Fibroblast of the aortic adventitia (primary cell): ENCODE measurements at regions not wholly inside any gene's neighbourhood (a gene's known extent, or its start where the extent isn't known, plus 50 kb on each side); places are given as distances from the start of the nearest gene placed in this dataset.
A peak's percentile ranks its signal among the peaks of the same experiment; 100 is the strongest.

Experiments used
- DNase-seq: peaks from one replicate; pipeline ENCODE4 v3.0.0-alpha.2; 2010; ENCODE audit warnings: low read depth
- H3K4me3 ChIP-seq: 2 replicates; pipeline ENCODE4 v1.5.1; 2011; ENCODE audit warnings: low read depth, mild to moderate bottlenecking, control low read depth, low read length, moderate library complexity
- TF ChIP-seq, protein P1 (sequence below): IDR thresholded peaks from 2 replicates; pipeline ENCODE4 v1.5.1; 2011; ENCODE audit warnings: mild to moderate bottlenecking, low read length, control low read depth, inconsistent platforms; ENCODE audit not compliant: insufficient read depth

DNA sequence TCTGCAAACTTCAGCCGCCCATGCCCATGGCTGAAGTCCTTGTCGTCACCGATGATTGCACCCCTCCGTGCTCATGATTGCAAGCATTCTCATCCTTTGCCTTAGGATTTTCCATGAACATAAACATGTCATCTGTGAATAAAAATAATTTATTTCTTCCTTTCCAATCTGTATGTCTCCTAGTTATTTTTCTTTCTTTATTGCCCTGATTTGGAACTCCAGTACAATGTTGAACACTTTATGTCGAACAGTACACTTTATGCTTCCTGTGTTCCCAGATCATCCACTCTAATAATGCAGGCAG is 170.9 kb upstream of the SYT6 start:
- DNase-seq = no peak
- H3K4me3 ChIP-seq = no peak overlapping the region
- TF ChIP-seq, protein P1, sequence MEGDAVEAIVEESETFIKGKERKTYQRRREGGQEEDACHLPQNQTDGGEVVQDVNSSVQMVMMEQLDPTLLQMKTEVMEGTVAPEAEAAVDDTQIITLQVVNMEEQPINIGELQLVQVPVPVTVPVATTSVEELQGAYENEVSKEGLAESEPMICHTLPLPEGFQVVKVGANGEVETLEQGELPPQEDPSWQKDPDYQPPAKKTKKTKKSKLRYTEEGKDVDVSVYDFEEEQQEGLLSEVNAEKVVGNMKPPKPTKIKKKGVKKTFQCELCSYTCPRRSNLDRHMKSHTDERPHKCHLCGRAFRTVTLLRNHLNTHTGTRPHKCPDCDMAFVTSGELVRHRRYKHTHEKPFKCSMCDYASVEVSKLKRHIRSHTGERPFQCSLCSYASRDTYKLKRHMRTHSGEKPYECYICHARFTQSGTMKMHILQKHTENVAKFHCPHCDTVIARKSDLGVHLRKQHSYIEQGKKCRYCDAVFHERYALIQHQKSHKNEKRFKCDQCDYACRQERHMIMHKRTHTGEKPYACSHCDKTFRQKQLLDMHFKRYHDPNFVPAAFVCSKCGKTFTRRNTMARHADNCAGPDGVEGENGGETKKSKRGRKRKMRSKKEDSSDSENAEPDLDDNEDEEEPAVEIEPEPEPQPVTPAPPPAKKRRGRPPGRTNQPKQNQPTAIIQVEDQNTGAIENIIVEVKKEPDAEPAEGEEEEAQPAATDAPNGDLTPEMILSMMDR = no peak

DNA sequence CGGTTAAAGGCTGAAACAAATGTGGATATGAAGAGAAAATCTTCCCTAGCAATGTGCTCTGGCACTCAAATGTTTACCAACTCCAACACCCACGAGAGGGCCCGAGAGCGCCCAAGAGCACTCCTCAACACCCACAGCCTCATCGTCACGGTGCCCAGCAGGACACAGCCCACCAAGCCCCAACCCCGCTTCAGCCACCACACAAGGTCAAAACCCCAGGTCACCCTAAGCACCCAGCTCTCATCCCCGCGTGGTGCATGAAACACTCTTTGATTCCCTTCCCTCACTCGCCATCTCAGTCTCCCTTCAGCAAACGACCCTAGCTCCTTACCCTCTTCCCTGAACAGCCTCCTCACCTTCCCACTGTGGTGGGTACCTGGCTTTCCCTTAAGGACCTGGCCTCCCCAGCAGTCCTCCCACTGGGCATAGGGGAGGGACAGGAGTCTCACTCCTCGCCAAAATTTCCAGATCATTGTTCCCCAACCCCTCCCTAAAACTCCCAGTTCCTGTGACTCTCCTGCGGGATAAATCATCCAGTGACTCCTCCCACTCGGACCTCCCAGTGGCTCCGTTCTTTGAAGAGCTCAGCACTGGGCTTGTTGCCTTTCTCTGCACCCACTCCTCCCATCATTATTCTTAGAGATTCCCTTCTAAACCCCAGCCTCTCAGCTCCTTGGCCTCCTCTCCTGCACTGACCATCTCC is 170.4 kb upstream of the SYT6 start:
- no peak for DNase-seq
- no peak overlapping the region for H3K4me3 ChIP-seq
- TF ChIP-seq, protein P1 = no peak

DNA sequence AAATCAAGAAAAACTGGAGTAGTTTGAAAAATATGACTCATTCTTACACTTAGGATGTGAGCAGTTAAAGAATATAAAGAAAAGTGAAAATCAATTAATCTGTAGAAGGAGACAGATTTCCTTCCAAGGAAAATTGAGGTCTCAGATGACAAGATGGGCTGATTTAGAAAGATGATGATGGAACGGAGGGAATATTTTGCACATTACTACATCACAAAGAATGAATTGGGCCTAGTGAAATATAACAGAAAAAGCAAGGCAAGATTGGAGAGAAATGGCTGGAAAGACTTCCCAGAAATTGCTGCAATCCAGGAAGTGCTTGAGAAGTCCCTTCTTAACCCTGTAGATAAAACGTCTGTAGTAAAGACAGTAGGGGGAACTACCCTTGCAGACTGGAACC is 169.1 kb upstream of the SYT6 start:
- H3K4me3 ChIP-seq = no peak overlapping the region
- no peak for DNase-seq
- TF ChIP-seq, protein P1 = no peak

DNA sequence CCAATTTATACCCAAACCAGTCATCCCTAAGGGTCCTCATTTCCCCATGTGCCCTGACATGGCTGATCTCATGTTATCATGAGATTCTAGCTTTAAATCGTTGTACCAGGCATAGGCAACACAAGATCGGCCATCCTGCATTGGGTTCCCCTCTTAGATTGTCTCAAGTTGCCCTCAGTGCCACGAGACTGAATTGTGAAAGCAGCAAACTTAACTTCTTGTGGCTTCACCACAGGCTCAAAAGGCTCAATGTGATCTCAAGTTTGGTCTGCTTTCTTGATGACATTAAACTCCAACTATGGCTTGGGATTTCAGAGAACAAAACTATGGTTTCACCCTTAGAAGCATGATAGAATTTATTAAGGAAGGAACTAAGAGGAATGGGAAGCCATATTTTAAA is 168.5 kb upstream of the SYT6 start:
- TF ChIP-seq, protein P1 = no peak
- DNase-seq = no peak

DNA sequence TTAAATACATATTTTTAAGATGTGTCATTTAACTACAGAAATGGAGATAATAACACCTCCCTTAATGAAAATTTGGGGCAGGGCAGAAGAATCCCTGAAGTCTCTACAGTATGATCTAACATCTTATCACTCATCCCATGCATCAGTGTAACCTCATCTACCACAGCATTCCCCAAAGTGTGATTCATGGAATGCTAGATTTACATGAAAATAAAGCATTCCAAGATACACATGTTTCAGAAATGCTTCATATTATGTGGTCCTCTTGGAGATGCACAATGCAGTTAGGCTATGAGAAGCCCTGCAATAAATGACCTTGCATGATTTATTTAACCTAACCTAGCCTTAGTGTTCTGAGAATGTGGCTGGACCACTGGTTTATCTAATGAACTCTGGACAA is 166.9 kb upstream of the SYT6 start:
- TF ChIP-seq, protein P1 = no peak
- no peak overlapping the region for H3K4me3 ChIP-seq
- peak; percentile 88 for DNase-seq

More for the DNA sequence above, 168.5 kb upstream of the SYT6 start:
- H3K4me3 ChIP-seq = no peak overlapping the region

DNA sequence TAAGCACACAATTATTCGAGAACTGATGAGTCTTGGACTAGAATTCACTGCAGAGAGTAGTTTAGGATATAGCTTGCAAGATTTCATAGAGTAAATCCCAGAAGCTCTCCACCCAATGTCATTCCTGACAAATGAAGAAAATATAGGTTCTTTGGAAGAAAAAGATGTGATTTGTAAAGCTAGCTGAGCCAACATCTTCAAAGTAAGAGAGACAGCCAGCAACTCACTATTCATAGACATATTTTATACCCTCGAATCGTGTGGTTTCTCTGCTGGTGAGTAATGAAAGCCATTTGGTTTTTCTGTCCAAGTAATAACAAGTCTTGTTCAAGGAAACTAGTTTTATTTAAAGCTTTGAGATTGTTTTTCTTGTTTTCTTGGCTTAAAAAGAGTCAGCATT is 165.7 kb upstream of the SYT6 start:
- peak overlapping the region; percentile 5 for H3K4me3 ChIP-seq
- TF ChIP-seq, protein P1 = no peak
- peak; percentile 75 for DNase-seq

DNA sequence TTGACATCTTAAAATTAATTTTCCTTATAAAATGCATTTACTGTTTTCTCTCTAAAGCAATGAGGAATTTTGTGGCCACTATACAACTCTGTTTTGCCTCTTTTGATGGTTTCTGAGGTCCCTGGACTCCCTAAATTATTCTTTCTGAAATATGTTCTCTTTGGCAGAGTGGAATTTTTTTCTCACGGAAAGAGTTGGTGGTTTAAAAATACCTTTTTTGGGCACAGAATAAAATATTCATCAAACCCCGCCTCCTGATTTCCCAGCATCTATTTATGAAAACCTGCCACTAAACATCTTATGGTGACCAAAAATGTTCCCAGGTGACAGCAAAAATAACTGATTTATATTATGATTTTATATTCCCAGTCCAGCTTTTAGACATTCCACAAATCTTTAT is 165.3 kb upstream of the SYT6 start:
- TF ChIP-seq, protein P1 = no peak
- no peak for DNase-seq
- no peak overlapping the region for H3K4me3 ChIP-seq
